NCI-H2196 (cell line): ENCODE measurements at regions not wholly inside any gene's neighbourhood (a gene's known extent, or its start where the extent isn't known, plus 50 kb on each side); places are given as distances from the start of the nearest gene placed in this dataset.
A peak's percentile ranks its signal among the peaks of the same experiment; 100 is the strongest.
"Not testable (repeated sequence)": the region's sequence is repeated elsewhere in the genome, so short reads cannot be mapped to it uniquely, and the experiment has no call there.

Experiments
- DNase-seq: peaks from one replicate; lab custom pipeline; 2025; ENCODE audit not compliant: unreplicated experiment; lab: John Stamatoyannopoulos, UW

- DNase-seq, result no peak
Observed at GRCh38 chr7:36035186-36035585, 117.9 kb upstream of the EEPD1 start.

- no peak for DNase-seq
Observed at GRCh38 chr7:36036590-36036989, 116.5 kb upstream of the EEPD1 start.

- DNase-seq, result peak; percentile 62
Observed at GRCh38 chr7:36037121-36037662, 115.9 kb upstream of the EEPD1 start.

- DNase-seq, result no peak
Observed at GRCh38 chr7:36038063-36038721, 114.9 kb upstream of the EEPD1 start.

GRCh38 chr7:36039243-36039642 lies 113.8 kb upstream of the EEPD1 start:
- no peak for DNase-seq

- no peak for DNase-seq
Observed at GRCh38 chr7:36039671-36040070, 113.4 kb upstream of the EEPD1 start.

GRCh38 chr7:36040679-36041078 lies 112.4 kb upstream of the EEPD1 start:
- DNase-seq, result no peak

GRCh38 chr7:36044101-36044892 lies 108.8 kb upstream of the EEPD1 start:
- DNase-seq, result no peak

- DNase-seq, result no peak
Observed at GRCh38 chr7:36045326-36045725, 107.7 kb upstream of the EEPD1 start.

- DNase-seq, result no peak
Observed at GRCh38 chr7:36045830-36046341, 107.2 kb upstream of the EEPD1 start.

GRCh38 chr7:36047091-36047658 lies 105.9 kb upstream of the EEPD1 start:
- DNase-seq, result no peak

- peak; percentile 15 for DNase-seq
Observed at GRCh38 chr7:36048141-36048901, 104.7 kb upstream of the EEPD1 start.

- DNase-seq, result no peak
Observed at GRCh38 chr7:36048902-36049240, 104.2 kb upstream of the EEPD1 start.

GRCh38 chr7:36051501-36051900 lies 101.6 kb upstream of the EEPD1 start:
- DNase-seq, result no peak

GRCh38 chr7:36053589-36053988 lies 99.5 kb upstream of the EEPD1 start:
- no peak for DNase-seq

- DNase-seq, result no peak
Observed at GRCh38 chr7:36054637-36055036, 98.4 kb upstream of the EEPD1 start.

GRCh38 chr7:36055207-36055606 lies 97.8 kb upstream of the EEPD1 start:
- DNase-seq, result no peak

- DNase-seq, result no peak
Observed at GRCh38 chr7:36057323-36057722, 95.7 kb upstream of the EEPD1 start.

- no peak for DNase-seq
Observed at GRCh38 chr7:36058020-36058592, 94.9 kb upstream of the EEPD1 start.

GRCh38 chr7:36060388-36060787 lies 92.7 kb upstream of the EEPD1 start:
- DNase-seq, result not testable (repeated sequence)
